ENCODE measurements at regions not wholly inside any gene's neighbourhood (a gene's known extent, or its start where the extent isn't known, plus 50 kb on each side); places are given as distances from the start of the nearest gene placed in this dataset.
"Not testable (repeated sequence)": the region's sequence is repeated elsewhere in the genome, so short reads cannot be mapped to it uniquely, and the experiment has no call there.

DNA sequence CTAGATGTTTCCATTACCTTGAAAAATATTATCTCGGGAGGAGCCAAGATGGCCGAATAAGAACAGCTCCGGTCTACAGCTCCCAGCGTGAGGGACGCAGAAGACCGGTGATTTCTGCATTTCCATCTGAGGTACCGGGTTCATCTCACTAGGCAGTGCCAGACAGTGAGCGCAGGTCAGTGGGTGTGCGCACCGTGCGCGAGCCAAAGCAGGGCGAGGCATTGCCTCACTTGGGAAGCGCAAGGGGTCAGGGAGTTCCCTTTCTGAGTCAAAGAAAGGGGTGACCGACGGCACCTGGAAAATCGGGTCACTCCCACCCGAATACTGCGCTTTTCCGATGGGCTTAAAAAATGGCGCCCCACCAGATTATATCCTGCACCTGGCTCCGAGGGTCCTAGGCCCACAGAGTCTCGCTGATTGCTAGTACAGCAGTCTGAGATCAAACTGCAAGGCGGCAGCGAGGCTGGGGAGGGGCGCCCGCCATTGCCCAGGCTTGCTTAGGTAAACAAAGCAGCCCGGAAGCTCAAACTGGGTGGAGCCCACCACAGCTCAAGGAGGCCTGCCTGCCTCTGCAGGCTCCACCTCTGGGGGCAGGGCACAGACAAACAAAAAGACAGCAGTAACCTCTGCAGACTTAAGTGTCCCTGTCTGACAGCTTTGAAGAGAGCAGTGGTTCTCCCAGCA, 367.8 kb downstream of the NR2F1-AS1 start:
- not testable (repeated sequence) for DNase-seq

GRCh38 chr5:93209476-93209875, 371.5 kb downstream of the NR2F1-AS1 start:
- DNase-seq = no peak

DNA sequence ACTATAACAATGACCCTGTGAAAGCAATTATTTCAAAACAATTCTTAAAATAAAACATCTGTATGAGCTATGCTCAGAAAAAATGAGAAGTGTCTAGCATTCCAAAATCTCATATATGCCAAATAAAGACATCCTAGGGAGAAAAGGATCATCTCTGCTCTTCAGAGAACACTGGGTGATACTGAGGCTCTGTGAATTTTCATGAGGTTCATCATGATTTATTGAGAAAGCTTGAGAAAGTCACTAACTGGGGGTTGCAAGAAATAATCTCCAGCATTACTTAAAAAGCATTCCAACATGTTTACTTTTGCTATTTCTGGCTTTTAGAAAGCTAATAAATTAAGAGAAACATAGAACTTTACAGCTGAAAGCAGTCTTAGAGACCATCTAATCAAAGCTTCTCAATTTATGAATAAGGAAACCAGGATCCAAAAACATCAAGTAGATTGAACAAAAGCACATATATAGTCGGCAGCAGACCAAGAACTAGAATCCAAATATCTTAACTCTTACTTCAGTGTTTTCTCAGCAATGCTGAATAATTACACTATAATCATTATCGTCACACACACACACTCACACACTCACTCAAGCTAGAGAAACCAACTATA, 372.8 kb downstream of the NR2F1-AS1 start:
- DNase-seq = no peak

DNA sequence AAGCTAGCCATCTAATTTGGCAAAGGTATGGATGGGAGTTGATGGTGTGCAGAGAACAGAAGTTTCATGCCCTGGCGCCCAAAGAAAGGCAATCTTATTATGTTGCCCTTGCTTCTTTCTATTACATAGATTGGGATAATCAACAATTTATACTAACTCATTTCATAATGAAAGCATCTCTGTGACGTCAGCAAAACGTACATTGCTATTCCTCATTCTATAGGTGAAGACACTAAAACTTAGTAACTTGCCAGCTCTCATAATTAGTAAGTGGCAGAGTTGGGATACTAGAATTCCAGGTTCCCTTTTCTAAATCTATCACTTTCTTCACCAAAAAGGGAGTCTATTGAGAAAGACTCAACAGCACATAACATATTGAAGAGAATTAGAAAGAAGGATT, 374.8 kb downstream of the NR2F1-AS1 start:
- DNase-seq = no peak

DNA sequence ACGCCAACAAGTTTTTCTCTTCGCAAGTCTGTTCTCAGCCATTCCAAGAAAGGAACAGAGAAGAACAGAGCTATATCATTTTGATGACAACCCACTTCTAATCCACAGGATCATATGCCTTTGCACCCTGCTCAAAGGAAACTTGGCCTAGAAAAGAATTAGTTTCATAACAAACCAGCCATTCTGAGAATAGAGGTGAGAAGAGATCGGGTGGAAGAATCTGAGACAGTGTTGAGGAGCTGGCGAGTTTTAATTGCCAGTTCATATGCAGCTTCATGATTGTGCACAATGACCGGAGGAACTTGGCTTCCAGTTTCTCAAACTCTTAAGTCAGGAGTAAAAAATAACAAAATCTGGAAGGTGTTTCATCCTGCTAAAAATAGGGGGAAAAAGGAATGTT, 380.0 kb downstream of the NR2F1-AS1 start:
- no peak for DNase-seq

- no peak for DNase-seq
Observed at GRCh38 chr5:93196986-93197385, 384.0 kb downstream of the NR2F1-AS1 start.

GRCh38 chr5:93193431-93194347, 387.3 kb downstream of the NR2F1-AS1 start:
- no peak for DNase-seq

GRCh38 chr5:93192683-93193082, 388.3 kb downstream of the NR2F1-AS1 start:
- no peak for DNase-seq

DNA sequence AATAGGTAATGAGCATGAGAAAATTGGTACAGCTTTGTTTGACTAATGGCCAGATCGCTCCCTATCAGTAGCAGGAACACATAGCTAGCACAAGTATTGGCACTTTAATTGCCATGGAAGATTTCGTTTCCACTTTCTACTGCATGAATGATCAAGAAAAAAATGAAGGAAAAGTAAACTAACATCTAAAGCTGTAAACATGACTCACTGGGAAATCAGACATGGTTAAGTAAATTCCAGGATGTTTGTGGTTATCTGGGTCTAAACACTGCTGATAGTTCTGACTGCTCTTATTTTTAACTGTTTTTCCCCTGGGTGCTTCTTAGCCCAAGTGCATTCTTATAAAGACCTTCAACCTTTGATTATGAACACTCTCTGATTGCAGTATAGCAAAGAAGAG, 388.9 kb downstream of the NR2F1-AS1 start:
- DNase-seq = no peak

DNA sequence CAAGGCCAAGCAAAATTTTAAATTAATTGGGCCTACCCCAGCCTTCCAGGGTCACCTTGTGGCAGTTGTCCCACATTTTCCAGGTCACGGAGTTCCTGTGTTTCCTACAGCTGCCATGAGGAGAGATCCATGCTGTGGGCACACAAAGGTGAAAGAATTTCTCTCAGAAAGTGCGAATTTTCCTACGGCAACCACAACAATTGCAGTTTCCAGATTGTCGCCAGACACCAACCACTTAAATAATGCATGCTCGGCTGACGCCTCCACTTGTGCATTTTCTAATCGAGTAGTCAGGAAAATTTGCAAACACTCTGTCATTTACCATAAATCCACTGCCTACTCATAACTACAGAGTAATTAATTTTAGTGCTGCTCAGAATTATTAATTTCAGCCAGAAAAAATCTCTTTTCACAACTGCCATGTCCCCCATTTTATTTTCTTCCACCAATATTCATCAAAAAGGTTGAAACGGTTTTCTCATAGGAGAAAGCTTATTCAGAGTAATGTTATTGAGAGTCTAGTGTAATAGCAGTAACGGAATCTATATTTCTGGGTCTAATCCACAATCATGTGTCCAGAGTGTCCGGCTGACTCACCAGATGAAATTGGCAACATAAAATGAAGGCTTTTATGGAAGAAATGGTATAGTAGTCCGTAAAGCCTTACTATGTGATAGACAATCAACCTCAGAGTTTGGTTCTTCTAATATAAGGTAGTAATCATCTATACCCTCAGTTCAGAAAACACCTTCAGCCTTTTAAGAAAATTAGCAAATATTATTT, 389.8 kb downstream of the NR2F1-AS1 start:
- no peak for DNase-seq

DNA sequence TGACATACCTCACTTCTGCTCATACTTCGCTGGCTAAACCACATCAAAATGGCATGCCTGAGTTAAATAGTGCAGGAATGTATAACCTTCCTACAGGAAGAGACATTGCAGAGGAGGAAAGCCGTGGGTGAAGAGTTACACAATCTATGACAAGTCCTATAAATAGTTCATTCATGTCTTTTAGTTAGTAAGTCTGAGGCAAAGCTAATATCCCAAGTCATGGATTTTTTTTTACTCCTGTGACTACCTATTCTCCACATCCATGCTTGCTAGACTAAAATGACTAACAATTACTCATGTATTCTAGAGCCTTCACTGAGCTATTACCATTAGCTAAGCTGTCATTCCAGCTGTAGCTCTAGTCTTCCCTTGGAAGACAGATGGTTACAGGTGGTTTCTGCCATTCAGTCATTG, 391.3 kb downstream of the NR2F1-AS1 start:
- no peak for DNase-seq

DNA sequence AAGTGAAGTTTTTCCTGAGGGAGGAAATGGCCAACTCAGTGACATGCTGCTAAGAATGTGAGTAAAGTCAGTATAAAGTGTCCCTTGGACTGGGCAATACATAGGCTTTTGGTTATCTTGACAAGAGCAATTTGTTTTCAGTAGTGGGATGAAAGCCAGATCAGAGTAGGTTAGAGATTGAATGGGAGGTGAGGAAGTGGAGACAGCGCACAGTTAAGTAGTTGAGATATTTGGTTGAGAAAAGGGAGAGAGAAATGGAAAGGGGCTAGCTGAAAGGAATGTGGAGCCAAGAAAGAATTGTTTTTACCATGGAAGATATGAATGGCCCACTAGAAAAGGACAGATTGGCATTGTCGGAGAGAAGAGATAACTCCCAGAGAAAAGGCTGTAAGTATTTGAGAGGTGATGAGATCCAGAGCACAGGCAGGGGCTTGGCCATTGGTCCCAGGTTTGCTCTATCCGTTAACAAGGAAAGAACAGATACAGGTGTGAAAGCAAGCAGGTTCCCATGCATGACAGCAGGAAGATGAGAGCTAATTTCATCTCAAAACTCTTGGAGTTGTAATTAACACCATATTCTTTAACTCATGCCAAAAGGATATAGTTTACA, 392.0 kb downstream of the NR2F1-AS1 start:
- DNase-seq = no peak

GRCh38 chr5:93186076-93186682, 394.8 kb downstream of the NR2F1-AS1 start:
- DNase-seq = no peak

- no peak for DNase-seq
Observed at GRCh38 chr5:93184041-93184440, 397.0 kb downstream of the NR2F1-AS1 start.

GRCh38 chr5:93179466-93179865, 401.6 kb downstream of the NR2F1-AS1 start:
- no peak for DNase-seq

GRCh38 chr5:93174930-93175329, 406.1 kb downstream of the NR2F1-AS1 start:
- DNase-seq = no peak

GRCh38 chr5:93165559-93165958, 415.5 kb downstream of the NR2F1-AS1 start:
- no peak for DNase-seq

DNA sequence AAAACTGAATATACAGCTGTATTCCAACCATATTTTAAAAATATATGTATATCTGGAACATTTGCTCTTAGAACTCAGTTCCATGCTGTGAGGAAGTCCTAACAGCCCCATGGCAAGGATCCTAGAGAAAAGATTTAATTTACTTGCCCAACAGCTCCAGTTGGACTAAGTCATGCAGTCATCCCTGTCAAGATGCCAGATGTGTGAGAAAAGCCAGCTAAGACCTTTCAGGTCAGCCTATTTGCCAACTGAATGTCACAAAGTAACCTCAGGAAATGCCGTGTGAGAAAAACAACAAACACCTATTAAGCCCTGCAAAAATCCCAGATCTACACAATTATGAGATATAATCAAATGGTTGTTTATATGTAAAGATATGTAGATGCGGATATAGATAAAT, 416.3 kb downstream of the NR2F1-AS1 start:
- no peak for DNase-seq

DNA sequence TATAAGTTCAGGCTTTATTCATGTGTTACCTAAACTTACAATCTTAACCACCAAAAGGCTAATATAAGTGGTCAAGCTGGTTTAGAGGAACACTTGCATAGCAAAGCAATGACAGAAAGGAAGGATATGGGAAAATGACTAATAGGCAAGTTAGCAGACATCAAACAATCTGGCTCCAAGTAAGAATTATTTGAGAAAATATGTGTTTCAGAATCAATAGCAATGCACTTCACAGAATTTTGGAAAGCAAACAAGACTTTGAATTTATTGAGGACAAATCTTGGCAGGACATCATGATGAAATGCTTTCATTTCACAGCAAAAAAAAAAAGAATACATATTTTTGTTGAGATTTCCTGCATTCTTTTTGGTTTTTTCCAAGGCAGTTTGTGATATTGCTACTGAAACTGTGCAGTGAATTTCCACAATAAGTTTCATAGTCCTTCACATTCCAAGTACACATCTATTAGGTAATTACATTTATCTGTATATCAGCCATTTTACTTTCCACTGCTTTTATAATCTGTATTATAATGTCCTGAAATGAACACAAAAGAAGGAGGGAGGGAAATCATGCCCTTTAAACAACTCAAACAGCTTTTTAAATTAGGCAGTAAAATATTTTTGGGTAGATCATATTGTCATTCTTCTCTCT, 417.9 kb downstream of the NR2F1-AS1 start:
- no peak for DNase-seq

DNA sequence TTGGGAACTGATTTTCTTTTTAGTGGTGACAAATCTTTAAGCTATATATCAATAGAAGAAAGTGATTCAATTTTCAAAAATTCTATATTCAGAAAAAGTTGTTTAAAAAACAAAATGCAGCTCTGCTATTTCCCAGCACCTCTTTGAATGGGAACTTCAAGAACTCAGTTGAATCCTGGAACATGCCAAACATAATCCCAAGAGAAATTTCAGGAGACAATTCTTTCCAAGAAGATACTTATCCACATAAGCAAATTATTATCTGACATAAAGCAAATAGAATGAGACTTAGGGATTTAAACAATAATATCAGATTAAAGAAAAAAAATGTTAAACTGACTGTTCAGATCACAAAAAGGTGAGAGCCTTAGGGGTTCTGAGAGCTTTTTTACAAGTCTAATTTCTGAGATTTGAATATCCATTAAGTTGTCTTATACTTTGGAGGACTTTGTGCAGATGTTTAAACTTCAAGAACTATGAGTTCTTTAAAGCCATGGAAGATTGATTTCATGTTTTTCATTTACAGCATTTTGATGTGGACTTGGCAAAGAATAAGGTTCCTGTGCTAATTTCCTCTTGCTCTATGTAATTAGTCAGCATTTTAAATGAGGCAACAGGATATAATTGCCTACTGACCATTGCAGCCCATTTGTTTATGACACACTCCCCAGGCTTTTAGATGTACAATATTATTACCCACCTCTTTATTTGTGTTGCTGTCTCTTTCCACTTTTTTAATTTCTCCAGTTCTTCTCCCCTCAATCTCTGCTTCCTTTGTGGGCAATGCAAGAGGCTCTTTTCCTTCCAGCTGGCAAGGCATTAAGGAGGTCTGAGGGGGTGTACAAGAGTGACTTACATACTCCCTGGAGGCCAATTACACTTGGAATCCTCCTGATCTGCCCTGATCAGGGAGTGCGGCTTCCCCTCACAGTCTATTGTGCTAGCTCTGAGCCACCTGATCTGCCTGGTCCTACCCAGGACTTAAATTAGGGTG, 419.1 kb downstream of the NR2F1-AS1 start:
- DNase-seq = no peak

Data from activated CD8-positive, alpha-beta memory T cell treated with anti-CD3 and anti-CD28 coated beads, Interleukin-2, amount 50 U/mL, for 4 hours (primary cell).